ENCODE measurements at regions not wholly inside any gene's neighbourhood (a gene's known extent, or its start where the extent isn't known, plus 50 kb on each side); places are given as distances from the start of the nearest gene placed in this dataset.

DNA sequence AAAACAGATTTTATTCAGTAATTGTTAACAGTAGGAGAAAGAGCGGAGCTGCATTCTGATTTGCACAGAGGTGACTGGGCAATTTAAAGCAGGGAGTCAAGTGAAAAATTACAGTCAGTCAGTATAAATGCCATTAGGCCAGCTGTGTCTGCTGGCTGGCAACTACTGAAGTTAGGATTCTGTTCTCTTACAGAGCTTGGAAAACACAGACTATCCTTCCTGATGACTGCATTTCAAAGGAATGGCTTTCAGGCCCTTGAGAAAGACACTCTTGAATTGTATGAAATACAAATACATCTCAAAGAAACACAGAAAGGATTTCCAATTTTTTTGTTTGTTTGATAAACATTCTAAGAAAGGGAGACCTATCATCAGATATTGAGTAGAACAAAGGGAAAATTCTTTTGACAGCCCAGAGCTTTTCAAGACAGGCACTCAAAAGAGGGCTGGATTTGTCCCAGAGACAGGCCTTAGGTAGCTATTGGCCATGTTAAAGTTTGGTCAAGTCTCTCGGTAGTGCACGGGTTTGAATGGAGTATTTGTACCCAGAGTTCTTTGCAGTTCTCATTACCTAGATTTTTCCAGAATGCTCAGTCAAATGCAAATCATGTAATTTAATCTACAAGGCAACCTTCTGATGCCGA is 551.2 kb upstream of the CCDC54 start:
- no peak overlapping the region for H2AK5ac ChIP-seq (ENCODE audit: low read length)
- no peaks in the 10 kb centered on the region for H3K27me3 ChIP-seq (ENCODE audit: insufficient read depth, low read length)
- peak; percentile 54 to 75 for DNase-seq
- H3K4me3 ChIP-seq (ENCODE audit: low read depth, low read length), result no peak overlapping the region
- peak overlapping the region; percentile 82 for H3K27ac ChIP-seq (ENCODE audit: low read depth, low read length)
- H4K8ac ChIP-seq (ENCODE audit: low read depth, low read length), result no peak overlapping the region
- peak overlapping the region; percentile 80 for H2BK5ac ChIP-seq (ENCODE audit: low read depth, low read length, poor library complexity)
- H3K4me1 ChIP-seq (ENCODE audit: control insufficient read depth in 1 of 2, insufficient read depth in 2 of 2, low read length in 2 of 2), result peaks cover 4 to 13% of the 10 kb centered on the region in 2 experiments
- no peak overlapping the region for H3K23ac ChIP-seq (ENCODE audit: low read length)
- H3K79me1 ChIP-seq (ENCODE audit: low read length), result peaks cover 7% of the 10 kb centered on the region
- no peak overlapping the region for H4K91ac ChIP-seq (ENCODE audit: low read depth, low read length)
- peak overlapping the region; percentile 80 for H2BK12ac ChIP-seq (ENCODE audit: low read length)
- H3K18ac ChIP-seq (ENCODE audit: low read length), result no peak overlapping the region
- H3K9me3 ChIP-seq (ENCODE audit: insufficient read depth, low read depth, low read length), result peaks cover 2% of the 10 kb centered on the region
- no peak overlapping the region for H2BK120ac ChIP-seq (ENCODE audit: insufficient read depth, low read length, poor library complexity)
- H3K9ac ChIP-seq (ENCODE audit: low read length), result no peak overlapping the region
- H3K4me2 ChIP-seq (ENCODE audit: low read length), result no peak overlapping the region
- no CpG with 5 or more reads among the region's 4 CpGs for WGBS (ENCODE audit: extremely low coverage, insufficient coverage, insufficient read length)
- no peak overlapping the region for H3K4ac ChIP-seq (ENCODE audit: low read depth, low read length)
- no peak overlapping the region for H3K14ac ChIP-seq (ENCODE audit: low read length)
- no peak overlapping the region for H4K12ac ChIP-seq (ENCODE audit: low read depth, low read length)
- H3K36me3 ChIP-seq (ENCODE audit: control insufficient read depth in 1 of 2, insufficient read depth in 2 of 2, low read length in 2 of 2), result no peaks in the 10 kb centered on the region
- H2AFZ ChIP-seq (ENCODE audit: insufficient read depth, low read length, poor library complexity), result peak overlapping the region; percentile 35
- no peaks in the 10 kb centered on the region for H3K79me2 ChIP-seq (ENCODE audit: control insufficient read depth, insufficient read depth, low read length, poor library complexity)

DNA sequence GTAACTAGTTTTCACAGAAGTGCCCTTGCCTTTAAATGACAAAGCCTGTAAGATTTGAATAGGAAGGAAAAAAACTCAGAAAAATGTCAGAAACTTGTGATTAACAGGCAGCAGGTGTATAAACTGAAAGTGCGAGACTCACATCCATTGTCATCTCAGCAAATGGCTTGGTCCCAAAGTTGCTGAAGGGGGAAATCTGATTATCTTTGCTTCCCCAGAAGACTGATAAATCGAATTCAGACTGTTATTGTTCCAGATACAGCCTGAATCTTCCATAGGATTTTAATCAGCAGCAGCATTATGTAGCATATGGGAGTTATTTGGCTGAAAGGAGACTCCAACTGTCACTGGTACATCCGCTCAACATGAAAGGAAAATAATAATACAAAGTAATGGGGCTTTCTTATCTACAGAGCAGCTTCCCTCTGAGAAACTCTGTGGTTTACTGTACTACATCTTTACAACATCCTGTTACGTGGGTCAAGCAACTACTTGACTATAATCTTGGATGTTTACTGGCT is 550.4 kb upstream of the CCDC54 start:
- no CpG with 5 or more reads among the region's 4 CpGs for WGBS (ENCODE audit: extremely low coverage, insufficient coverage, insufficient read length)
- Histone ChIP-seq H3K9me3 (ENCODE audit: insufficient read depth, low read depth, low read length) (peaks cover 2% of the 10 kb centered on the region), H3K14ac (ENCODE audit: low read length) (no peak overlapping the region)

DNA sequence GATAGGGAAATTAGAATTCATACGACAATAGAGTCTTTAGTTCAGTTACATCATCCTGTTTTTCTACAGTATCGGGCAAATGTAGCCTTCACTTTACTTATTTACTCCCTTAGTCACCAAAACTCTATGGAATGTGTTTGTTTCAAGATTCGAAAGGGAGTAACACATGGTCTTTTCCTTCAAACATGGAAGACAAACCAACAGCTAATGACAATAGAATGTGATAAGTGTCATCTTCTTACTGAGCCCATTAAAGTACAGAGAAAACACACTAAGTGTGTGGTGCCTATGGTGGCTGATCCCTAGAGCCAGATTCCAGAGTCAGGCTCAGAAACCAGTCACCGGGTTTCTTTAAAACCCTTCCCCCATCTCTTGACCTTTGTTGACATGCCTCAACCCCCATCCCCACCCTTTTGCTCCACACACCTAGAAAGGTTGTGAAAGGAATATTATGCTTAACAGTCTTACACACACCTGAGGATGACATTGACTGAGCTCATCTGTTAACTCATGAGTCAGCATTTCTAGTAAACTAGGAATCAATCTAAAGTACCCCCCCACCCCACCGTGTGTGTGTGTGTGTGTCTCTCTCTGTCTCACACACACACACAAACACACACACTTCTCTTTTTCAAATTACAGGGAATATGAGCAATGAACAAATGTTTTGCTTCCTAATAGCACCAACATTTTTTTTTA is 549.6 kb upstream of the CCDC54 start:
- H3K4ac ChIP-seq (ENCODE audit: low read depth, low read length), result no peak overlapping the region
- H2BK120ac ChIP-seq (ENCODE audit: insufficient read depth, low read length, poor library complexity), result no peak overlapping the region
- H2BK5ac ChIP-seq (ENCODE audit: low read depth, low read length, poor library complexity), result no peak overlapping the region
- no peaks in the 10 kb centered on the region for H3K79me2 ChIP-seq (ENCODE audit: control insufficient read depth, insufficient read depth, low read length, poor library complexity)
- peak overlapping the region; percentile 8 for H3K27ac ChIP-seq (ENCODE audit: low read depth, low read length)
- no peak overlapping the region for H3K4me2 ChIP-seq (ENCODE audit: low read length)
- H3K9me3 ChIP-seq (ENCODE audit: insufficient read depth, low read depth, low read length), result no peaks in the 10 kb centered on the region
- no peak overlapping the region for H3K4me3 ChIP-seq (ENCODE audit: low read depth, low read length)
- H3K36me3 ChIP-seq (ENCODE audit: control insufficient read depth in 1 of 2, insufficient read depth in 2 of 2, low read length in 2 of 2), result no peaks in the 10 kb centered on the region
- peaks cover 4 to 13% of the 10 kb centered on the region in 2 experiments for H3K4me1 ChIP-seq (ENCODE audit: control insufficient read depth in 1 of 2, insufficient read depth in 2 of 2, low read length in 2 of 2)
- H2BK12ac ChIP-seq (ENCODE audit: low read length), result peak overlapping the region; percentile 36
- peak overlapping the region; percentile 11 for H4K8ac ChIP-seq (ENCODE audit: low read depth, low read length)
- H3K79me1 ChIP-seq (ENCODE audit: low read length), result peaks cover 7% of the 10 kb centered on the region
- no peak overlapping the region for H3K14ac ChIP-seq (ENCODE audit: low read length)
- H3K18ac ChIP-seq (ENCODE audit: low read length), result no peak overlapping the region
- no peak overlapping the region for H2AFZ ChIP-seq (ENCODE audit: insufficient read depth, low read length, poor library complexity)
- no peaks in the 10 kb centered on the region for H3K27me3 ChIP-seq (ENCODE audit: insufficient read depth, low read length)
- no peak overlapping the region for H3K9ac ChIP-seq (ENCODE audit: low read length)
- H4K12ac ChIP-seq (ENCODE audit: low read depth, low read length), result no peak overlapping the region
- H2AK5ac ChIP-seq (ENCODE audit: low read length), result no peak overlapping the region
- H4K91ac ChIP-seq (ENCODE audit: low read depth, low read length), result peak overlapping the region; percentile 35
- DNase-seq, result peak; percentile 66 to 79
- H3K23ac ChIP-seq (ENCODE audit: low read length), result no peak overlapping the region
- no CpG with 5 or more reads among the region's 5 CpGs for WGBS (ENCODE audit: extremely low coverage, insufficient coverage, insufficient read length)

More for the DNA sequence above, 550.4 kb upstream of the CCDC54 start:
- Histone ChIP-seq H3K27me3 (ENCODE audit: insufficient read depth, low read length) (no peaks in the 10 kb centered on the region), H3K36me3 (ENCODE audit: control insufficient read depth in 1 of 2, insufficient read depth in 2 of 2, low read length in 2 of 2) (no peaks in the 10 kb centered on the region), H3K27ac (ENCODE audit: low read depth, low read length) (peak overlapping the region; percentile 82), H3K18ac (ENCODE audit: low read length) (no peak overlapping the region), H3K79me1 (ENCODE audit: low read length) (peaks cover 7% of the 10 kb centered on the region), H3K23ac (ENCODE audit: low read length) (no peak overlapping the region), H3K4me2 (ENCODE audit: low read length) (no peak overlapping the region), H3K4me1 (ENCODE audit: control insufficient read depth in 1 of 2, insufficient read depth in 2 of 2, low read length in 2 of 2) (peaks cover 4 to 13% of the 10 kb centered on the region in 2 experiments), H2AK5ac (ENCODE audit: low read length) (no peak overlapping the region), H4K8ac (ENCODE audit: low read depth, low read length) (no peak overlapping the region), H4K91ac (ENCODE audit: low read depth, low read length) (no peak overlapping the region), H3K4ac (ENCODE audit: low read depth, low read length) (no peak overlapping the region), H3K79me2 (ENCODE audit: control insufficient read depth, insufficient read depth, low read length, poor library complexity) (no peaks in the 10 kb centered on the region), H4K12ac (ENCODE audit: low read depth, low read length) (no peak overlapping the region), H2AFZ (ENCODE audit: insufficient read depth, low read length, poor library complexity) (no peak overlapping the region), H2BK5ac (ENCODE audit: low read depth, low read length, poor library complexity) (no peak overlapping the region), H3K9ac (ENCODE audit: low read length) (no peak overlapping the region), H3K4me3 (ENCODE audit: low read depth, low read length) (no peak overlapping the region), H2BK120ac (ENCODE audit: insufficient read depth, low read length, poor library complexity) (no peak overlapping the region), H2BK12ac (ENCODE audit: low read length) (no peak overlapping the region)
- DNase-seq, result peak in 1 of 2 donors; percentile 2

DNA sequence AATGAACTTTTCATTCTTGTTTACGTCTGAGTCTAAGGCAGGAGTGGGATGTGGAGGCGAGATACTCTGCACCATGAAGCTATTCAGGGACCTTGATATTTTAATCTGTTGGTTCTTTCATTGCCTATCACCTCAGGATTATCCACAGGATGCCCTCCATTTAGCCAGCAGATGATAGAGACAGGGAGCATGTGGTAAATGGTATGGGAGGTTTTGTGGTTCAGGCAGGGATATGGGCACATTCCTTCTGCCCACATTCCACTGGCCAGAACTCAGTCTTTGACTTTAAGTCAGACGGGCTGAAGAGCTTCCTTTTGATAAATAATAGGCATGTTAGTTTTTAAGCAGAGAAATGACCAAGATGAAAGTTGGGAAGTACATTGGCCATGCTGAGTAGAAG is 548.0 kb upstream of the CCDC54 start:
- peak overlapping the region; percentile 30 for H2BK12ac ChIP-seq (ENCODE audit: low read length)
- H2BK120ac ChIP-seq (ENCODE audit: insufficient read depth, low read length, poor library complexity), result no peak overlapping the region
- no peak overlapping the region for H3K23ac ChIP-seq (ENCODE audit: low read length)
- WGBS (ENCODE audit: extremely low coverage, insufficient coverage, insufficient read length), result no CpG with 5 or more reads among the region's 3 CpGs
- H2BK5ac ChIP-seq (ENCODE audit: low read depth, low read length, poor library complexity), result no peak overlapping the region
- no peak overlapping the region for H3K27ac ChIP-seq (ENCODE audit: low read depth, low read length)
- H3K4ac ChIP-seq (ENCODE audit: low read depth, low read length), result no peak overlapping the region
- H3K14ac ChIP-seq (ENCODE audit: low read length), result no peak overlapping the region
- H3K18ac ChIP-seq (ENCODE audit: low read length), result no peak overlapping the region
- no peaks in the 10 kb centered on the region for H3K27me3 ChIP-seq (ENCODE audit: insufficient read depth, low read length)
- H4K8ac ChIP-seq (ENCODE audit: low read depth, low read length), result no peak overlapping the region
- H2AK5ac ChIP-seq (ENCODE audit: low read length), result no peak overlapping the region
- no peak overlapping the region for H4K12ac ChIP-seq (ENCODE audit: low read depth, low read length)
- no peak overlapping the region for H3K4me2 ChIP-seq (ENCODE audit: low read length)
- H3K4me3 ChIP-seq (ENCODE audit: low read depth, low read length), result no peak overlapping the region
- H2AFZ ChIP-seq (ENCODE audit: insufficient read depth, low read length, poor library complexity), result no peak overlapping the region
- DNase-seq, result peak in 1 of 2 donors; percentile 45
- H3K79me2 ChIP-seq (ENCODE audit: control insufficient read depth, insufficient read depth, low read length, poor library complexity), result no peaks in the 10 kb centered on the region
- no peaks in the 10 kb centered on the region for H3K9me3 ChIP-seq (ENCODE audit: insufficient read depth, low read depth, low read length)
- no peaks in the 10 kb centered on the region for H3K36me3 ChIP-seq (ENCODE audit: control insufficient read depth in 1 of 2, insufficient read depth in 2 of 2, low read length in 2 of 2)
- no peak overlapping the region for H3K9ac ChIP-seq (ENCODE audit: low read length)
- peaks cover 7% of the 10 kb centered on the region for H3K79me1 ChIP-seq (ENCODE audit: low read length)
- peaks cover 4 to 13% of the 10 kb centered on the region in 2 experiments for H3K4me1 ChIP-seq (ENCODE audit: control insufficient read depth in 1 of 2, insufficient read depth in 2 of 2, low read length in 2 of 2)
- no peak overlapping the region for H4K91ac ChIP-seq (ENCODE audit: low read depth, low read length)

Data from trophoblast cell (in vitro differentiated cells and primary cell).